ENCODE measurements at regions not wholly inside any gene's neighbourhood (a gene's known extent, or its start where the extent isn't known, plus 50 kb on each side); places are given as distances from the start of the nearest gene placed in this dataset.

- Histone ChIP-seq H3K79me2 (ENCODE audit: control insufficient read depth, insufficient read depth, low read length) (no peaks in the 10 kb centered on the region), H3K9ac (ENCODE audit: low read length) (no peak overlapping the region), H3K4me3 (ENCODE audit: control extremely low read depth in 1 of 5, extremely low read depth in 1 of 5, insufficient read depth in 1 of 5, low read depth in 2 of 5, low read length in 4 of 5) (no peak overlapping the region), H3K9me3 (ENCODE audit: control extremely low read depth in 1 of 3, control insufficient read depth in 2 of 3, insufficient read depth in 1 of 3, low read length in 2 of 3) (no peaks in the 10 kb centered on the region), H2AFZ (ENCODE audit: insufficient read depth, low read depth, low read length, poor library complexity, severe bottlenecking) (no peak overlapping the region), H3K27me3 (replicated peaks in 1 of 4; ENCODE audit: control extremely low read depth in 1 of 4, control insufficient read depth in 3 of 4, insufficient read depth in 4 of 4, low read length in 3 of 4) (peaks cover 0 to 5% (median 0%) of the 10 kb centered on the region in 4 experiments), H3K27ac (ENCODE audit: low read length in 2 of 2) (no peak overlapping the region), H3K4me2 (replicated peaks; ENCODE audit: low read depth, low read length, poor library complexity, severe bottlenecking) (no peak overlapping the region), H3K36me3 (replicated peaks in 1 of 2; ENCODE audit: control extremely low read depth in 1 of 2, control insufficient read depth in 1 of 2, extremely low read depth in 1 of 2, insufficient read depth in 2 of 2, low read length in 1 of 2) (no peaks in the 10 kb centered on the region), H4K20me1 (ENCODE audit: control insufficient read depth, insufficient read depth, low read length, poor library complexity, severe bottlenecking) (no peaks in the 10 kb centered on the region), H3K4me1 (ENCODE audit: control insufficient read depth in 2 of 2, insufficient read depth in 2 of 2, low read length in 2 of 2) (no peaks in the 10 kb centered on the region)
- no peak for TF ChIP-seq EZH2 (IDR thresholded peaks at IDR 0.05; ENCODE audit: borderline replicate concordance, insufficient read depth, low read depth, low read length, poor library complexity, severe bottlenecking)
- TF ChIP-seq, protein P1, sequence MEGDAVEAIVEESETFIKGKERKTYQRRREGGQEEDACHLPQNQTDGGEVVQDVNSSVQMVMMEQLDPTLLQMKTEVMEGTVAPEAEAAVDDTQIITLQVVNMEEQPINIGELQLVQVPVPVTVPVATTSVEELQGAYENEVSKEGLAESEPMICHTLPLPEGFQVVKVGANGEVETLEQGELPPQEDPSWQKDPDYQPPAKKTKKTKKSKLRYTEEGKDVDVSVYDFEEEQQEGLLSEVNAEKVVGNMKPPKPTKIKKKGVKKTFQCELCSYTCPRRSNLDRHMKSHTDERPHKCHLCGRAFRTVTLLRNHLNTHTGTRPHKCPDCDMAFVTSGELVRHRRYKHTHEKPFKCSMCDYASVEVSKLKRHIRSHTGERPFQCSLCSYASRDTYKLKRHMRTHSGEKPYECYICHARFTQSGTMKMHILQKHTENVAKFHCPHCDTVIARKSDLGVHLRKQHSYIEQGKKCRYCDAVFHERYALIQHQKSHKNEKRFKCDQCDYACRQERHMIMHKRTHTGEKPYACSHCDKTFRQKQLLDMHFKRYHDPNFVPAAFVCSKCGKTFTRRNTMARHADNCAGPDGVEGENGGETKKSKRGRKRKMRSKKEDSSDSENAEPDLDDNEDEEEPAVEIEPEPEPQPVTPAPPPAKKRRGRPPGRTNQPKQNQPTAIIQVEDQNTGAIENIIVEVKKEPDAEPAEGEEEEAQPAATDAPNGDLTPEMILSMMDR (IDR thresholded peaks at IDR 0.05), result no peak
- Mint-ChIP-seq H3K9me3 (ENCODE audit: insufficient read depth) (no peaks in the 10 kb centered on the region), H3K27me3 (peaks cover 22% of the 10 kb centered on the region), H3K4me3 (no peak overlapping the region), H3K4me1 (no peaks in the 10 kb centered on the region), H3K27ac (no peak overlapping the region)
- CTCF ChIA-PET, result no interaction called here
- intact Hi-C loops (cut with micrococcal nuclease), result no loop called here
- DNase-seq (no peak), ATAC-seq (ENCODE audit: low read depth) (no peak)
- POLR2A ChIA-PET, result no interaction called here
- 41% methylated on average over 2 of the region's 4 CpGs for WGBS (ENCODE audit: insufficient coverage)
Measured at GRCh38 chr20:23147647-23147963, 61.5 kb upstream of the CD93 start.

- Mint-ChIP-seq H3K27ac (no peak overlapping the region), H3K4me3 (no peak overlapping the region), H3K4me1 (peaks cover 2% of the 10 kb centered on the region), H3K27me3 (peaks cover 17% of the 10 kb centered on the region), H3K9me3 (ENCODE audit: insufficient read depth) (no peaks in the 10 kb centered on the region)
- Histone ChIP-seq H3K27ac (ENCODE audit: low read length in 2 of 2) (no peak overlapping the region), H3K4me2 (replicated peaks; ENCODE audit: low read depth, low read length, poor library complexity, severe bottlenecking) (no peak overlapping the region), H2AFZ (ENCODE audit: insufficient read depth, low read depth, low read length, poor library complexity, severe bottlenecking) (no peak overlapping the region), H3K9me3 (ENCODE audit: control extremely low read depth in 1 of 3, control insufficient read depth in 2 of 3, insufficient read depth in 1 of 3, low read length in 2 of 3) (no peaks in the 10 kb centered on the region), H3K36me3 (replicated peaks in 1 of 2; ENCODE audit: control extremely low read depth in 1 of 2, control insufficient read depth in 1 of 2, extremely low read depth in 1 of 2, insufficient read depth in 2 of 2, low read length in 1 of 2) (no peaks in the 10 kb centered on the region), H3K79me2 (ENCODE audit: control insufficient read depth, insufficient read depth, low read length) (no peaks in the 10 kb centered on the region), H3K9ac (ENCODE audit: low read length) (no peak overlapping the region), H4K20me1 (ENCODE audit: control insufficient read depth, insufficient read depth, low read length, poor library complexity, severe bottlenecking) (no peaks in the 10 kb centered on the region), H3K27me3 (replicated peaks in 1 of 4; ENCODE audit: control extremely low read depth in 1 of 4, control insufficient read depth in 3 of 4, insufficient read depth in 4 of 4, low read length in 3 of 4) (peaks cover 0 to 5% (median 0%) of the 10 kb centered on the region in 4 experiments), H3K4me3 (ENCODE audit: control extremely low read depth in 1 of 5, extremely low read depth in 1 of 5, insufficient read depth in 1 of 5, low read depth in 2 of 5, low read length in 4 of 5) (no peak overlapping the region), H3K4me1 (ENCODE audit: control insufficient read depth in 2 of 2, insufficient read depth in 2 of 2, low read length in 2 of 2) (peaks cover 0 to 5% of the 10 kb centered on the region in 2 donors)
- WGBS (ENCODE audit: insufficient coverage), result 60% methylated on average over 1 of the region's 7 CpGs
- no peak for ATAC-seq (ENCODE audit: low read depth)
- TF ChIP-seq, protein P1 (IDR thresholded peaks at IDR 0.05), result no peak
- TF ChIP-seq EZH2 (IDR thresholded peaks at IDR 0.05; ENCODE audit: borderline replicate concordance, insufficient read depth, low read depth, low read length, poor library complexity, severe bottlenecking), result no peak
- CTCF ChIA-PET, result no interaction called here
- no peak for DNase-seq
- intact Hi-C loops (cut with micrococcal nuclease), result no loop called here
- POLR2A ChIA-PET, result no interaction called here
Measured at GRCh38 chr20:23146857-23147637, 60.9 kb upstream of the CD93 start.
